ENCODE measurements at regions not wholly inside any gene's neighbourhood (a gene's known extent, or its start where the extent isn't known, plus 50 kb on each side); places are given as distances from the start of the nearest gene placed in this dataset.

- TF ChIP-seq POLR2A (IDR thresholded peaks at IDR 0.05; ENCODE audit: low read depth, low read length) (no peak), POLR2AphosphoS5 (IDR thresholded peaks at IDR 0.05; ENCODE audit: low read depth, low read length) (no peak), TAF1 (IDR thresholded peaks at IDR 0.05; ENCODE audit: borderline replicate concordance, low read depth, low read length) (no peak)
Measured at GRCh38 chr6:103687430-103687829, 1172.3 kb downstream of the HACE1 start.

GRCh38 chr6:103680116-103680515 is 1179.6 kb downstream of the HACE1 start:
- no peak for TF ChIP-seq POLR2A (IDR thresholded peaks at IDR 0.05; ENCODE audit: low read depth, low read length)
- TF ChIP-seq TAF1 (IDR thresholded peaks at IDR 0.05; ENCODE audit: borderline replicate concordance, low read depth, low read length), result no peak
- no peak for TF ChIP-seq POLR2AphosphoS5 (IDR thresholded peaks at IDR 0.05; ENCODE audit: low read depth, low read length)
- no peak for DNase-seq (ENCODE audit: insufficient read length)
- no peak for FAIRE-seq

More at GRCh38 chr6:103687430-103687829, 1172.3 kb downstream of the HACE1 start:
- FAIRE-seq (no peak), DNase-seq (ENCODE audit: insufficient read length) (no peak)

- FAIRE-seq (no peak), DNase-seq (ENCODE audit: insufficient read length) (no peak)
- TF ChIP-seq TAF1 (IDR thresholded peaks at IDR 0.05; ENCODE audit: borderline replicate concordance, low read depth, low read length) (no peak), POLR2AphosphoS5 (IDR thresholded peaks at IDR 0.05; ENCODE audit: low read depth, low read length) (no peak), POLR2A (IDR thresholded peaks at IDR 0.05; ENCODE audit: low read depth, low read length) (no peak)
Measured at GRCh38 chr6:103677290-103677689, 1182.4 kb downstream of the HACE1 start.

GRCh38 chr6:103675807-103676406 is 1183.8 kb downstream of the HACE1 start:
- TF ChIP-seq TAF1 (IDR thresholded peaks at IDR 0.05; ENCODE audit: borderline replicate concordance, low read depth, low read length), result no peak
- no peak for TF ChIP-seq POLR2A (IDR thresholded peaks at IDR 0.05; ENCODE audit: low read depth, low read length)
- TF ChIP-seq POLR2AphosphoS5 (IDR thresholded peaks at IDR 0.05; ENCODE audit: low read depth, low read length), result no peak
- no peak for DNase-seq (ENCODE audit: insufficient read length)
- no peak for FAIRE-seq

GRCh38 chr6:103674790-103675189 is 1184.9 kb downstream of the HACE1 start:
- FAIRE-seq (no peak), DNase-seq (ENCODE audit: insufficient read length) (no peak)
- TF ChIP-seq POLR2AphosphoS5 (IDR thresholded peaks at IDR 0.05; ENCODE audit: low read depth, low read length) (no peak), POLR2A (IDR thresholded peaks at IDR 0.05; ENCODE audit: low read depth, low read length) (no peak), TAF1 (IDR thresholded peaks at IDR 0.05; ENCODE audit: borderline replicate concordance, low read depth, low read length) (no peak)

GRCh38 chr6:103672169-103672568 is 1187.5 kb downstream of the HACE1 start:
- no peak for FAIRE-seq
- no peak for TF ChIP-seq POLR2A (IDR thresholded peaks at IDR 0.05; ENCODE audit: low read depth, low read length)
- no peak for TF ChIP-seq TAF1 (IDR thresholded peaks at IDR 0.05; ENCODE audit: borderline replicate concordance, low read depth, low read length)
- TF ChIP-seq POLR2AphosphoS5 (IDR thresholded peaks at IDR 0.05; ENCODE audit: low read depth, low read length), result no peak
- DNase-seq (ENCODE audit: insufficient read length), result no peak

- FAIRE-seq (no peak), DNase-seq (ENCODE audit: insufficient read length) (no peak)
- TF ChIP-seq POLR2A (IDR thresholded peaks at IDR 0.05; ENCODE audit: low read depth, low read length) (no peak), TAF1 (IDR thresholded peaks at IDR 0.05; ENCODE audit: borderline replicate concordance, low read depth, low read length) (no peak), POLR2AphosphoS5 (IDR thresholded peaks at IDR 0.05; ENCODE audit: low read depth, low read length) (no peak)
Measured at GRCh38 chr6:103629613-103630012, 1230.1 kb downstream of the HACE1 start.

- FAIRE-seq, result no peak
- no peak for TF ChIP-seq POLR2A (IDR thresholded peaks at IDR 0.05; ENCODE audit: low read depth, low read length)
- TF ChIP-seq POLR2AphosphoS5 (IDR thresholded peaks at IDR 0.05; ENCODE audit: low read depth, low read length), result no peak
- TF ChIP-seq TAF1 (IDR thresholded peaks at IDR 0.05; ENCODE audit: borderline replicate concordance, low read depth, low read length), result no peak
- DNase-seq (ENCODE audit: insufficient read length), result no peak
Measured at GRCh38 chr6:103617642-103618041, 1242.1 kb downstream of the HACE1 start.

- no peak for DNase-seq (ENCODE audit: insufficient read length)
- no peak for FAIRE-seq
- TF ChIP-seq TAF1 (IDR thresholded peaks at IDR 0.05; ENCODE audit: borderline replicate concordance, low read depth, low read length), result no peak
- TF ChIP-seq POLR2A (IDR thresholded peaks at IDR 0.05; ENCODE audit: low read depth, low read length), result no peak
- no peak for TF ChIP-seq POLR2AphosphoS5 (IDR thresholded peaks at IDR 0.05; ENCODE audit: low read depth, low read length)
Measured at GRCh38 chr6:103587722-103588121, 1272.0 kb downstream of the HACE1 start.

- TF ChIP-seq TAF1 (IDR thresholded peaks at IDR 0.05; ENCODE audit: borderline replicate concordance, low read depth, low read length) (no peak), POLR2AphosphoS5 (IDR thresholded peaks at IDR 0.05; ENCODE audit: low read depth, low read length) (no peak), POLR2A (IDR thresholded peaks at IDR 0.05; ENCODE audit: low read depth, low read length) (no peak)
- FAIRE-seq (no peak), DNase-seq (ENCODE audit: insufficient read length) (no peak)
Measured at GRCh38 chr6:103578115-103578514, 1281.6 kb downstream of the HACE1 start.

- FAIRE-seq, result no peak
- DNase-seq (ENCODE audit: insufficient read length), result no peak
- no peak for TF ChIP-seq TAF1 (IDR thresholded peaks at IDR 0.05; ENCODE audit: borderline replicate concordance, low read depth, low read length)
- TF ChIP-seq POLR2A (IDR thresholded peaks at IDR 0.05; ENCODE audit: low read depth, low read length), result no peak
- TF ChIP-seq POLR2AphosphoS5 (IDR thresholded peaks at IDR 0.05; ENCODE audit: low read depth, low read length), result no peak
Measured at GRCh38 chr6:103570431-103570830, 1289.3 kb downstream of the HACE1 start.

- DNase-seq (ENCODE audit: insufficient read length) (no peak), FAIRE-seq (no peak)
- TF ChIP-seq TAF1 (IDR thresholded peaks at IDR 0.05; ENCODE audit: borderline replicate concordance, low read depth, low read length) (no peak), POLR2A (IDR thresholded peaks at IDR 0.05; ENCODE audit: low read depth, low read length) (no peak), POLR2AphosphoS5 (IDR thresholded peaks at IDR 0.05; ENCODE audit: low read depth, low read length) (no peak)
Measured at GRCh38 chr6:103554911-103555310, 1304.8 kb downstream of the HACE1 start.

All from GM12892 (cell line).